NCI-H524 treated with DMSO at 0.1 percent for 48 hours (cell line): ENCODE measurements at regions not wholly inside any gene's neighbourhood (a gene's known extent, or its start where the extent isn't known, plus 50 kb on each side); places are given as distances from the start of the nearest gene placed in this dataset.

Experiments used
- DNase-seq: peaks from one replicate; lab custom pipeline; 2025; lab: John Stamatoyannopoulos, UW

GRCh38 chr5:159759791-159760290 lies 156.4 kb upstream of the ADRA1B start:
- DNase-seq: no peak

GRCh38 chr5:159762921-159763320 lies 153.4 kb upstream of the ADRA1B start:
- DNase-seq: no peak

- no peak for DNase-seq
These were observed 152.7 kb upstream of the ADRA1B start for GRCh38 chr5:159763562-159763961.

- DNase-seq: no peak
These were observed 151.8 kb upstream of the ADRA1B start for GRCh38 chr5:159764283-159765134.

- no peak for DNase-seq
These were observed 151.2 kb upstream of the ADRA1B start for GRCh38 chr5:159765135-159765433.

GRCh38 chr5:159765760-159766517 lies 150.3 kb upstream of the ADRA1B start:
- no peak for DNase-seq

- DNase-seq: no peak
These were observed 148.0 kb upstream of the ADRA1B start for GRCh38 chr5:159768243-159768642.

GRCh38 chr5:159772698-159773061 lies 143.6 kb upstream of the ADRA1B start:
- DNase-seq: no peak

- peak; percentile 13 for DNase-seq
These were observed 143.0 kb upstream of the ADRA1B start for GRCh38 chr5:159773062-159773924.

GRCh38 chr5:159774476-159775031 lies 141.7 kb upstream of the ADRA1B start:
- DNase-seq: no peak

GRCh38 chr5:159775890-159776289 lies 140.4 kb upstream of the ADRA1B start:
- DNase-seq: no peak

- peak; percentile 8 for DNase-seq
These were observed 139.1 kb upstream of the ADRA1B start for GRCh38 chr5:159777049-159777660.

- DNase-seq: no peak
These were observed 136.8 kb upstream of the ADRA1B start for GRCh38 chr5:159779481-159779880.

GRCh38 chr5:159780246-159780645 lies 136.0 kb upstream of the ADRA1B start:
- DNase-seq: no peak

- DNase-seq: no peak
These were observed 134.6 kb upstream of the ADRA1B start for GRCh38 chr5:159781626-159782157.

- DNase-seq: no peak
These were observed 133.9 kb upstream of the ADRA1B start for GRCh38 chr5:159782197-159782994.

GRCh38 chr5:159782995-159783300 lies 133.3 kb upstream of the ADRA1B start:
- no peak for DNase-seq

GRCh38 chr5:159783726-159784247 lies 132.5 kb upstream of the ADRA1B start:
- no peak for DNase-seq

GRCh38 chr5:159784993-159785392 lies 131.3 kb upstream of the ADRA1B start:
- DNase-seq: no peak

- no peak for DNase-seq
These were observed 130.6 kb upstream of the ADRA1B start for GRCh38 chr5:159785656-159786055.
